ENCODE measurements at regions not wholly inside any gene's neighbourhood (a gene's known extent, or its start where the extent isn't known, plus 50 kb on each side); places are given as distances from the start of the nearest gene placed in this dataset.

GRCh38 chr4:58175024-58175423, 1064.8 kb upstream of the IGFBP7 start:
- TF ChIP-seq CTCF (IDR thresholded peaks at IDR 0.05) (no peak), EP300 (IDR thresholded peaks at IDR 0.05) (no peak), POLR2AphosphoS5 (IDR thresholded peaks at IDR 0.05) (no peak)

Measured in suprapubic skin (tissue), 4 donors.